ENCODE measurements at regions not wholly inside any gene's neighbourhood (a gene's known extent, or its start where the extent isn't known, plus 50 kb on each side); places are given as distances from the start of the nearest gene placed in this dataset.

GRCh38 chr4:111512081-111512783 is 633.0 kb upstream of the FAM241A start:
- intact Hi-C loops (cut with DNase I) = no loop called here
- H3K27ac ChIP-seq = no peak overlapping the region
- no peaks in the 10 kb centered on the region for H3K4me1 ChIP-seq
- WGBS, 2 donors = 70 to 86% methylated on average over 5 of the region's 5 CpGs
- H3K9me3 ChIP-seq = no peaks in the 10 kb centered on the region
- H3K27me3 ChIP-seq = no peaks in the 10 kb centered on the region
- ATAC-seq = no peak
- H3K36me3 ChIP-seq = no peaks in the 10 kb centered on the region
- no peak for TF ChIP-seq CTCF (IDR thresholded peaks at IDR 0.05)
- H3K4me3 ChIP-seq = no peak overlapping the region
- DNase-seq = no peak

DNA sequence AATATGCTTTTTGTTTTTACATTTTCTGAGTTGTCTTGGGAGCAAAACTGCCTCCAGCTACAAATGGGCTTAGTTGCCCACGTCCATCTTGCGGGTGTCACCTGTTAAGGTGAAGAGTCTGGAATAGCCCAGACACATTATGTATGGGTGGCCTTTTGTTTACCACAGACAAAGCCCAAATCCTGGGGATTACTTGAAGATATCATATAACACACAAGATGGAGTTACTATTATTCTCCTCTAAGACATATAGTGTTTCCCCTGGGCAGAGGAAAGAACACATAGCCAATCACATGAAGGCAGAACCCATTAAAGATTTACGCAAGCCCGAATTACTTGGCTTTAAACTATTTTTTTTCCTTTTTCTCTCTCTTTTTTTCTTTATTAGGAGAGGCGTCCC is 625.6 kb upstream of the FAM241A start:
- intact Hi-C loops (cut with DNase I) = no loop called here
- no peak for ATAC-seq
- H3K36me3 ChIP-seq = no peaks in the 10 kb centered on the region
- no peak for DNase-seq
- no peaks in the 10 kb centered on the region for H3K4me1 ChIP-seq
- no peak for TF ChIP-seq CTCF (IDR thresholded peaks at IDR 0.05)
- H3K27me3 ChIP-seq = no peaks in the 10 kb centered on the region
- peaks cover 0 to 17% (median 0%) of the 10 kb centered on the region in 11 donors for H3K9me3 ChIP-seq
- no peak overlapping the region for H3K4me3 ChIP-seq
- 79% methylated on average over 5 of the region's 5 CpGs for WGBS, 2 donors
- no peak overlapping the region for H3K27ac ChIP-seq

DNA sequence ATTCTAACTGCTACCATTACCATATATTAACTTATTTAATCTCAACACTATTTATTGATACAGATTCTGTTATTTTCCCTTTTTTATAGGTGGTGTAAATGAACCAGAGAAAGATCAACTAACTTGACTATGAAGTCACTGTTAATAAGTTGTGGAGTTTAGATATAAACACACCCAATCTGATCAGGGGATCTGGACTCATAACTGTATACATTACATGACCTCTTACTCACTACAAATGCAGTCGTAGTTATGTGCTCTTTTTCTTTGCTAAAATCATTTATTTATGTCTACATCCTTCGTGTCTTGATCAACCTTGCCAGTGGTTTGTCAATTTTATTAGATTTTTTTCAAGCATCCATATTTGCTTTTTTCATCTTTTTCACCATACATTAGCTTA is 614.8 kb upstream of the FAM241A start:
- DNase-seq (no peak), ATAC-seq (no peak)
- WGBS, 2 donors = 59 to 63% methylated on average over 2 of the region's 2 CpGs
- peaks cover 0 to 18% (median 4%) of the 10 kb centered on the region in 11 donors for H3K9me3 ChIP-seq
- intact Hi-C loops (cut with DNase I) = no loop called here
- H3K27me3 ChIP-seq = no peaks in the 10 kb centered on the region
- H3K36me3 ChIP-seq = no peaks in the 10 kb centered on the region
- H3K27ac ChIP-seq = no peak overlapping the region
- H3K4me3 ChIP-seq = no peak overlapping the region
- TF ChIP-seq CTCF (IDR thresholded peaks at IDR 0.05) = no peak
- no peaks in the 10 kb centered on the region for H3K4me1 ChIP-seq

- WGBS, 2 donors = 4 to 6% methylated on average over 1 of the region's 1 CpG
- intact Hi-C loops (cut with DNase I) = no loop called here
Measured at GRCh38 chr4:111535792-111536191, 609.5 kb upstream of the FAM241A start.

More at GRCh38 chr4:111535792-111536191, 609.5 kb upstream of the FAM241A start:
- Histone ChIP-seq H3K27ac (no peak overlapping the region), H3K4me3 (no peak overlapping the region), H3K9me3 (no peaks in the 10 kb centered on the region), H3K4me1 (no peaks in the 10 kb centered on the region), H3K27me3 (no peaks in the 10 kb centered on the region), H3K36me3 (no peaks in the 10 kb centered on the region)
- no peak for DNase-seq
- TF ChIP-seq CTCF (IDR thresholded peaks at IDR 0.05) = no peak
- no peak for ATAC-seq
